ENCODE measurements at regions not wholly inside any gene's neighbourhood (a gene's known extent, or its start where the extent isn't known, plus 50 kb on each side); places are given as distances from the start of the nearest gene placed in this dataset.

GRCh38 chr6:33950891-33951889 is 147.4 kb upstream of the MLN start:
- DNase-seq = no peak

- DNase-seq = no peak
These were observed 146.7 kb upstream of the MLN start for GRCh38 chr6:33950472-33950881.

GRCh38 chr6:33949877-33950435 is 146.2 kb upstream of the MLN start:
- no peak for DNase-seq

- DNase-seq = no peak
These were observed 145.3 kb upstream of the MLN start for GRCh38 chr6:33949111-33949510.

GRCh38 chr6:33947916-33948594 is 144.3 kb upstream of the MLN start:
- no peak for DNase-seq

GRCh38 chr6:33947047-33947446 is 143.2 kb upstream of the MLN start:
- DNase-seq = no peak

GRCh38 chr6:33945931-33946330 is 142.1 kb upstream of the MLN start:
- DNase-seq = no peak

- no peak for DNase-seq
These were observed 141.0 kb upstream of the MLN start for GRCh38 chr6:33944686-33945411.

- DNase-seq = no peak
These were observed 133.1 kb upstream of the MLN start for GRCh38 chr6:33936886-33937285.

GRCh38 chr6:33935439-33936080 is 131.8 kb upstream of the MLN start:
- no peak for DNase-seq

GRCh38 chr6:33934731-33935270 is 131.0 kb upstream of the MLN start:
- no peak for DNase-seq

- no peak for DNase-seq
These were observed 129.3 kb upstream of the MLN start for GRCh38 chr6:33933101-33933500.

- no peak for DNase-seq
These were observed 128.0 kb upstream of the MLN start for GRCh38 chr6:33931799-33932198.

GRCh38 chr6:33929575-33930288 is 125.9 kb upstream of the MLN start:
- DNase-seq = no peak

GRCh38 chr6:33927616-33928015 is 123.8 kb upstream of the MLN start:
- no peak for DNase-seq

- DNase-seq = no peak
These were observed 123.3 kb upstream of the MLN start for GRCh38 chr6:33927112-33927511.

GRCh38 chr6:33926451-33926850 is 122.6 kb upstream of the MLN start:
- DNase-seq = no peak

- no peak for DNase-seq
These were observed 122.1 kb upstream of the MLN start for GRCh38 chr6:33925936-33926335.

GRCh38 chr6:33925210-33925609 is 121.4 kb upstream of the MLN start:
- DNase-seq = no peak

GRCh38 chr6:33924681-33925080 is 120.9 kb upstream of the MLN start:
- DNase-seq = no peak

- DNase-seq = no peak
These were observed 120.2 kb upstream of the MLN start for GRCh38 chr6:33923857-33924514.

Measured in activated CD8-positive, alpha-beta memory T cell treated with anti-CD3 and anti-CD28 coated beads, Interleukin-2, amount 50 U/mL, for 48 hours (primary cell).